HepG2 (cell line): ENCODE measurements at regions not wholly inside any gene's neighbourhood (a gene's known extent, or its start where the extent isn't known, plus 50 kb on each side); places are given as distances from the start of the nearest gene placed in this dataset.
A peak's percentile ranks its signal among the peaks of the same experiment; 100 is the strongest.

ENCODE experiments used
- E2F1 ChIP-seq: sonication (generic); formaldehyde crosslinking; IDR thresholded peaks from 2 replicates; pipeline ENCODE4 v1.5.0; 2020; ENCODE audit warnings: missing genetic modification reagents
- FOXA3 ChIP-seq: IDR thresholded peaks from 2 replicates; pipeline ENCODE4 v1.6.1; 2016; ENCODE audit warnings: missing genetic modification reagents, missing compliant biosample characterization
- GPBP1L1 ChIP-seq: sonication (generic); formaldehyde crosslinking; IDR thresholded peaks from 2 replicates; pipeline ENCODE4 v1.5.0; 2020; ENCODE audit warnings: mild to moderate bottlenecking, missing genetic modification reagents
- KLF9 ChIP-seq: IDR thresholded peaks from 2 replicates; pipeline ENCODE4 v1.6.1; 2016; ENCODE audit warnings: low read depth
- MZF1 ChIP-seq: sonication (generic); formaldehyde crosslinking; IDR thresholded peaks from 2 replicates; pipeline ENCODE4 v1.8.1; 2023; ENCODE audit warnings: mild to moderate bottlenecking, missing genetic modification reagents, borderline replicate concordance
- RBM39 ChIP-seq: fragments of 200-400 bp; formaldehyde crosslinking; IDR thresholded peaks from one replicate; pipeline ENCODE4 v1.6.1; 2018; ENCODE audit warnings: antibody characterized with exemption, mild to moderate bottlenecking, low read depth, low read length; ENCODE audit not compliant: poor library complexity, severe bottlenecking
- RNF219 ChIP-seq: sonication (generic); formaldehyde crosslinking; IDR thresholded peaks from 2 replicates; pipeline ENCODE4 v1.5.0; 2020; ENCODE audit warnings: mild to moderate bottlenecking, missing genetic modification reagents
- TGIF2 ChIP-seq: IDR thresholded peaks from 2 replicates; pipeline ENCODE4 v1.6.1; 2016; ENCODE audit warnings: control low read depth, missing compliant biosample characterization
- ZC3H4 ChIP-seq: sonication (generic); formaldehyde crosslinking; IDR thresholded peaks from 2 replicates; pipeline ENCODE4 v1.4.0; 2020; ENCODE audit warnings: missing genetic modification reagents, borderline replicate concordance
- ZNF207 ChIP-seq: fragments of 450-650 bp; IDR thresholded peaks from 2 replicates; pipeline ENCODE4 v1.6.1; 2016; ENCODE audit warnings: antibody characterized with exemption, borderline replicate concordance
- ZXDC ChIP-seq: sonication (generic); formaldehyde crosslinking; IDR thresholded peaks from 2 replicates; pipeline ENCODE4 v1.5.0; 2020; ENCODE audit warnings: mild to moderate bottlenecking, missing genetic modification reagents
- TF ChIP-seq, protein P1 (sequence below), 2 experiments: sonication (generic) in 1 of 2; formaldehyde crosslinking in 1 of 2; IDR thresholded peaks; 2 replicates each; pipeline versions ENCODE4 v1.4.0 to v1.6.1; 2016 to 2020; ENCODE audit warnings: borderline replicate concordance in 1 of 2, low read depth in 1 of 2, mild to moderate bottlenecking in 1 of 2, missing genetic modification reagents in 1 of 2

GRCh38 chr6:125507987-125508655 is 206.4 kb upstream of the HDDC2 start (continued):
- no peak for TF ChIP-seq GPBP1L1
- TF ChIP-seq E2F1 (CRISPR knock-in tag): no peak
- TF ChIP-seq FOXA3 (CRISPR knock-in tag): peak; percentile 93
- TF ChIP-seq RBM39: no peak
- no peak for TF ChIP-seq ZC3H4 (CRISPR knock-in tag)
- TF ChIP-seq, protein P1, sequence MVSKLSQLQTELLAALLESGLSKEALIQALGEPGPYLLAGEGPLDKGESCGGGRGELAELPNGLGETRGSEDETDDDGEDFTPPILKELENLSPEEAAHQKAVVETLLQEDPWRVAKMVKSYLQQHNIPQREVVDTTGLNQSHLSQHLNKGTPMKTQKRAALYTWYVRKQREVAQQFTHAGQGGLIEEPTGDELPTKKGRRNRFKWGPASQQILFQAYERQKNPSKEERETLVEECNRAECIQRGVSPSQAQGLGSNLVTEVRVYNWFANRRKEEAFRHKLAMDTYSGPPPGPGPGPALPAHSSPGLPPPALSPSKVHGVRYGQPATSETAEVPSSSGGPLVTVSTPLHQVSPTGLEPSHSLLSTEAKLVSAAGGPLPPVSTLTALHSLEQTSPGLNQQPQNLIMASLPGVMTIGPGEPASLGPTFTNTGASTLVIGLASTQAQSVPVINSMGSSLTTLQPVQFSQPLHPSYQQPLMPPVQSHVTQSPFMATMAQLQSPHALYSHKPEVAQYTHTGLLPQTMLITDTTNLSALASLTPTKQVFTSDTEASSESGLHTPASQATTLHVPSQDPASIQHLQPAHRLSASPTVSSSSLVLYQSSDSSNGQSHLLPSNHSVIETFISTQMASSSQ (IDR thresholded peaks at IDR 0.05; ENCODE audit: low read depth): no peak
- TF ChIP-seq, protein P1 (CRISPR knock-in tag; IDR thresholded peaks at IDR 0.05; ENCODE audit: borderline replicate concordance): no peak
- no peak for TF ChIP-seq ZNF207
- no peak for TF ChIP-seq ZXDC
- TF ChIP-seq KLF9 (CRISPR knock-in tag): no peak
- TF ChIP-seq TGIF2 (CRISPR knock-in tag): no peak
- no peak for TF ChIP-seq RNF219 (CRISPR knock-in tag)
- no peak for TF ChIP-seq MZF1
